ENCODE measurements at regions not wholly inside any gene's neighbourhood (a gene's known extent, or its start where the extent isn't known, plus 50 kb on each side); places are given as distances from the start of the nearest gene placed in this dataset.

- Histone ChIP-seq H3K27ac (ENCODE audit: low read depth, low read length) (no peak overlapping the region), H3K9me3 (ENCODE audit: control insufficient read depth in 1 of 2, insufficient read depth in 1 of 2, low read depth in 1 of 2, low read length in 2 of 2) (no peaks in the 10 kb centered on the region), H3K4me3 (replicated peaks in 1 of 2; ENCODE audit: low read depth in 1 of 2, low read length in 2 of 2) (no peak overlapping the region), H2AFZ (ENCODE audit: low read depth, low read length, poor library complexity, severe bottlenecking) (no peak overlapping the region), H3K9me2 (ENCODE audit: insufficient read depth) (no peaks in the 10 kb centered on the region), H3K4me1 (ENCODE audit: control insufficient read depth in 1 of 2, insufficient read depth in 2 of 2, low read length in 2 of 2) (peaks cover 12 to 16% of the 10 kb centered on the region in 2 experiments), H3K79me2 (ENCODE audit: insufficient read depth, low read length) (no peaks in the 10 kb centered on the region), H4K20me1 (ENCODE audit: insufficient read depth) (no peaks in the 10 kb centered on the region; the same call in 1 of the 2 replicates), H3K36me3 (ENCODE audit: control insufficient read depth in 1 of 2, insufficient read depth in 2 of 2, low read length in 2 of 2) (no peaks in the 10 kb centered on the region), H3K9ac (ENCODE audit: low read length) (no peak overlapping the region), H3K4me2 (ENCODE audit: low read length) (no peak overlapping the region), H3K27me3 (ENCODE audit: insufficient read depth, low read length) (peaks cover 71% of the 10 kb centered on the region)
- POLR2A ChIA-PET, result no interaction called here
- ATAC-seq (no peak), DNase-seq (ENCODE audit: low read depth, low spot score) (no peak)
- CTCF ChIA-PET, result no interaction called here
- BruUV-seq (replicated peaks), result no TSS peak
- TF ChIP-seq ELF1 (IDR thresholded peaks at IDR 0.05; ENCODE audit: borderline replicate concordance, low read depth) (no peak), EGR1 (IDR thresholded peaks at IDR 0.05; ENCODE audit: low read depth) (no peak), CTCF (IDR thresholded peaks at IDR 0.05 in 2 of 3, conservative IDR thresholded peaks at IDR 0.05 in 1 of 3; ENCODE audit: borderline replicate concordance in 1 of 3, insufficient read depth in 1 of 3, low read depth in 2 of 3, low read length in 2 of 3) (no peak), POLR2A (IDR thresholded peaks at IDR 0.05; ENCODE audit: borderline replicate concordance, extremely low read depth, insufficient read depth, insufficient read length) (no peak), SP1 (IDR thresholded peaks at IDR 0.05; ENCODE audit: low read depth) (no peak), EZH2 (IDR thresholded peaks at IDR 0.05) (no peak), CEBPB (IDR thresholded peaks at IDR 0.05; ENCODE audit: low read depth) (no peak), ZFX (IDR thresholded peaks at IDR 0.05) (no peak), FOSL1 (IDR thresholded peaks at IDR 0.05; ENCODE audit: low read depth) (no peak), JUND (IDR thresholded peaks at IDR 0.05) (no peak), REST (IDR thresholded peaks at IDR 0.05; ENCODE audit: low read depth) (no peak), SRF (IDR thresholded peaks at IDR 0.05; ENCODE audit: low read depth) (no peak)
- RAD21 ChIA-PET (ENCODE audit: low non-redundant PET in 1 of 2, low total read pairs in 2 of 2, uncharacterized antibody in 2 of 2, unreplicated experiment in 2 of 2), result no interaction called here
- intact Hi-C loops (cut with micrococcal nuclease), result no loop called here
Observed at GRCh38 chr20:58128635-58129625, 99.5 kb downstream of the ANKRD60 start.

All from HCT116 (cell line).